Left cardiac atrium (tissue), 4 donors: ENCODE measurements at regions not wholly inside any gene's neighbourhood (a gene's known extent, or its start where the extent isn't known, plus 50 kb on each side); places are given as distances from the start of the nearest gene placed in this dataset.

Source experiments
- ATAC-seq, 2 donors: fragments of 200-7000 bp; cut with Tn5 transposase; one replicate each; pipeline ENCODE4 v1.9.1; 2020; ENCODE audit warnings: mild to moderate bottlenecking in 2 of 2, moderate library complexity in 2 of 2
- DNase-seq: peaks from one replicate; pipeline ENCODE4 v3.0.0-alpha.2; 2020
- intact Hi-C, 2 donors: fragments of 100-400 bp; cut with DNase I; formaldehyde crosslinking; loops; one replicate each; pipeline versions ENCODE4 v1.14.1 to v1.15.1; 2022 to 2023
- donor health status: DM: no; HTN: yes; CAD: no.
- donor health status: DM: no; HTN: yes; CAD: no; lungs with severe emphysema.
- donor health status: DM: yes; HTN: yes; CAD: no.
- donor health status: Dilated cardiomyopathy.

DNA sequence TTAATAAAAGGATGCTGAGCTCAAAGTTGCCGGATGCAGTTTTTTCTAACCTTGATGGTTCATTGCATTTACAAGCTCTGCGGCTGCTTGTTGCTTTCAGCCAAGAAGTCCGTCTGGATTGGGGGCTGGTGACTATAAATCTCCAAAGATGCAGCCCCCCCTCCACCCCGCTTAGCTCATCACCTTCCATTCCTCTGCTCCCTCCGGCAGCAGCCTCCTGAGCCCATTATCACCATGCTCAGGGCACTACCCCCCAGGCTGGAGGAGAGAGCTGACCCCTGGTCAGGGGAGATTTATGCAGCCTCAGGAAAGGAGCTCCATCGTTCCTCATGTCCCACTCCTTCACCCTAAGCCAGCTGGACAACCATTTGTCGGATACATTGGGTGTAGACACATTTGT is 55.3 kb upstream of the ZRANB1 start:
- no peak for DNase-seq
- no peak for ATAC-seq
- intact Hi-C loops = no loop called here

DNA sequence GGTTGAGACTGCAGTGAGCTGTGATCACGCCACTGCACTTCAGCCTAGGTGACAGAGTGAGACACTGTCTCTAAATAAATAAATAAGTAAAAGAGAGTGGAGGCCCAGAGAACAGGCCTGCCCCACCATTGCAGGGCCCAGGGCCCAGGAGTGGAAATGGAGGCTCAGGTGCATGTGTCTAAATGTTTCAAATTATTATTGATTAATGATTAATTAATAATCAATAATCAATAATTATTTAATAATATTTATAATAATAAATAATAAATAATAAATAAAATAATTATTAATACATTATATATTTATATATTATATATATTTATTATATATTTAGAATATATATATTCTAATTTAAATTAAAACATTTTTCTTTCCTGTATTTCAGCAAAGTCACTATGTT is 53.7 kb upstream of the ZRANB1 start:
- ATAC-seq (no peak), DNase-seq (no peak)
- intact Hi-C loops = no loop called here

DNA sequence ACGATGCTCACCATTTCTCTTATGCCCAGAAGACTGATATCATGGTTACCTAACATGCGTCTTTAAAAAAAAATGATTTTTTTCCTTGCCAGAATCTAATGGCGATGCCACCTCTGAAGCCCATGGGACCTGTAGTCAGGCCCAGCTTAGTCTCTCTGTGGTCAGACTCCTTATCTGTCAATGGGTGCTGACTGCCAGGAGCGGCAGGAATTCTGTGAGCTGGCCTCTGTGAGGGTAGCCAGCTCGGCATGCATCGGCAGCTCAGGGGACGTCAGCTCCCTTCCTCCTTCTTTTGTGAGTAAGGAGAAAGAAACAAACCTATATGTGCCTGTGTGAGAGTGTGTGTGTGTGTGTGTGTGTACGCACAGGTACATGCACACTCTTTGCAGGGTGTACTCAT is 49.9 kb upstream of the ZRANB1 start:
- DNase-seq = no peak
- peak; percentile 71 to 90 for ATAC-seq
- intact Hi-C loops = no loop called here
